ENCODE measurements at regions not wholly inside any gene's neighbourhood (a gene's known extent, or its start where the extent isn't known, plus 50 kb on each side); places are given as distances from the start of the nearest gene placed in this dataset.

GRCh38 chr22:27474711-27475547 lies 326.6 kb downstream of the MN1 start:
- DNase-seq (ENCODE audit: low read depth in 1 of 2, low spot score in 1 of 2): peak; percentile 16 to 93
- no peak; the same call in 1 of the 2 replicates for TF ChIP-seq JUND (IDR thresholded peaks at IDR 0.05; ENCODE audit: low read depth)
- in situ Hi-C loops (cut with HindIII; ENCODE audit: low pct_unique_long_range_greater_than_20kb, low sequenced_read_pairs): no loop called here

DNA sequence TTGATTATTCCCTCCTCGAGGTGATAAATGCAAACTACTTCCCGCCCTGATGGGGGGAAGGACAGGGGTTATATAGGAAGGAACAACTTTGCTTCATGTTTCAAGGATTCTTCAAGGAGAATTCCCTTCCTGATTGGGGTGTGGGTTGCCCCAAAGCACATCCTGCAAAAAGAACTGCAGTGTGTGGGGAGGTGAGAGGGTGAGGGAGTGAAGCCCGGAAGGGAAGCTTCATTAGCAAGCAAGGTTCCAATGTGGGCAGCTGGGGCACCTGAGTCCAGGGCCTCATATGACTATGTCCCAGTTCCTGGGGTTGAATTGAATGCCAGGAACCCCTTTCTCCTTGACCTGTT lies 326.0 kb downstream of the MN1 start:
- in situ Hi-C loops (cut with HindIII; ENCODE audit: low pct_unique_long_range_greater_than_20kb, low sequenced_read_pairs): no loop called here
- TF ChIP-seq JUND (IDR thresholded peaks at IDR 0.05; ENCODE audit: low read depth): no peak
- DNase-seq (ENCODE audit: low read depth in 1 of 2, low spot score in 1 of 2): no peak

DNA sequence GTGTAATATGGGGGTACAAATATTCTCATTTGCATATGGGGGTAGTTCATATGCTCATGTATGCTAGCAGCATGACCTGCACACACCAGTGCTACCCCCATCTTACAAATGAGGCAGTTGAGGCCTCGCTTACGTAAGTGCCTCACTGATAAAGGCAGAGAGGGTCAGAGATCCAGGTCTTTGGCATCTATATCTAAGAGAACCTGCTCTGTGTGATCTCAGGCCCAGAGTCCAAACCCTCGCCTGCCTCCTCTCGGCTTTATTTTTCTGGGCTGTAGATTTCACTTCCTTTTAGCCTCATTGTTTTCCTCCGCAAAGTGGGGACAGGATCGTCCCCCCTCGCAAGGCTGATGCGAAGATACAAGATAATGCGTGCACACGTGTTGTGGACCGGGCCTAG lies 325.2 kb downstream of the MN1 start:
- no peak for TF ChIP-seq JUND (IDR thresholded peaks at IDR 0.05; ENCODE audit: low read depth)
- DNase-seq (ENCODE audit: low read depth in 1 of 2, low spot score in 1 of 2): no peak
- in situ Hi-C loops (cut with HindIII; ENCODE audit: low pct_unique_long_range_greater_than_20kb, low sequenced_read_pairs): no loop called here

GRCh38 chr22:27476729-27477128 lies 324.8 kb downstream of the MN1 start:
- in situ Hi-C loops (cut with HindIII; ENCODE audit: low pct_unique_long_range_greater_than_20kb, low sequenced_read_pairs): no loop called here
- no peak for DNase-seq (ENCODE audit: low read depth in 1 of 2, low spot score in 1 of 2)
- no peak for TF ChIP-seq JUND (IDR thresholded peaks at IDR 0.05; ENCODE audit: low read depth)

- DNase-seq (ENCODE audit: low read depth in 1 of 2, low spot score in 1 of 2): no peak
- in situ Hi-C loops (cut with HindIII; ENCODE audit: low pct_unique_long_range_greater_than_20kb, low sequenced_read_pairs): no loop called here
- no peak for TF ChIP-seq JUND (IDR thresholded peaks at IDR 0.05; ENCODE audit: low read depth)
These were observed 324.4 kb downstream of the MN1 start for GRCh38 chr22:27477171-27477570.

DNA sequence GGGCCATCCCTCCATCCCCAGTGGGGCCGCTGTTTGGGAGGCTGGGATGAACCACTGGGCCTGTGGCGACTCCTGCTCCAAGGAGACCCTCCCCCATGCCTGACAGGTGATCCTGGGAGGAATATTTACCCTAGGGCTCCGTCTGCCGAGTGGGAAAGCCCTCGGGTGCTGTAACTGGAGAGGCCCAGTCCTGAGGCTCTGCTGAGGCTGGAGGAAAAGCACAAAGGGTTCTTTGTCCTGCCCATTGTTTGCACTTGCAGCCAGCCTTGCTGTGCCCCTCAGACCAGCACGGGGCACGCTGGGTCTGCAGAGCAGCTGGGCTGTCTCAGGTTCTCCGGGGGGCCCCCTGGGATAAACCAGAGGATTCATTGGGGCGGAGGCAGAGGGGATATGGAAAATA lies 321.1 kb downstream of the MN1 start:
- in situ Hi-C loops (cut with HindIII; ENCODE audit: low pct_unique_long_range_greater_than_20kb, low sequenced_read_pairs): no loop called here
- TF ChIP-seq JUND (IDR thresholded peaks at IDR 0.05; ENCODE audit: low read depth): no peak
- DNase-seq (ENCODE audit: low read depth in 1 of 2, low spot score in 1 of 2): no peak

- no peak for TF ChIP-seq JUND (IDR thresholded peaks at IDR 0.05; ENCODE audit: low read depth)
- no peak for DNase-seq (ENCODE audit: low read depth in 1 of 2, low spot score in 1 of 2)
- in situ Hi-C loops (cut with HindIII; ENCODE audit: low pct_unique_long_range_greater_than_20kb, low sequenced_read_pairs): no loop called here
These were observed 319.2 kb downstream of the MN1 start for GRCh38 chr22:27482402-27482801.

DNA sequence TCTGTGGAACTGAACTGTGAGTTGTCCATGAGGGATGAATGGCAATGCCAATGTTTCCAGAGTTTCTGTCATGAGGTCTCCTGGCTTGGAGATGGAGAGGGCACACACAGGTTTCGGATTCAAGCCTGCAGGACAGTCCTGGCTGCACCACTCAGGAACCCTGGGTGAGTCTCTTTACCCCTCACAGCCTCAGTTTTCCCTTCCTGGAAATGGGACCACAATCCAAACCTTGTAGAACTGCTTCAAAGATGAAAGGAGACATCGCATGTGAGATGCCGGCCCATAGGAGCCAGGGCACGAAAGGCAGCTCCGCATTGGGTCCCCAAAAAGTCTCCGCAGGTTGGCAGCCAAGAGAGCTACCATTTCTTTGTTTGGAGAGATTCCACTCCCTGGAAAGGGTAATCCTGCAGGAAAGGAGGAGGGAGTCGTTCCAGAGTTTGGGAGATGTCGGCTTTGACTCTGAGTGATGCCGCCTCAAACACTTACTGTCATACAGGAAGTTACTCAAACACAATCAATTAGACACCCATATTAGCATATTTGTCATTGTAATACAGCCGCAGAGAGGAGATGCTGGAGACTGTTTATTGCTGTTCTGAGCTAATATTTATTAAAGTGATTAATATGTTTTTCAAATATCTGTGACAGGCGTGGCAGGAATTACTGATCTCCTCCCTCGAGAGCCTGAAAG lies 318.3 kb downstream of the MN1 start:
- no peak for DNase-seq (ENCODE audit: low read depth in 1 of 2, low spot score in 1 of 2)
- no peak for TF ChIP-seq JUND (IDR thresholded peaks at IDR 0.05; ENCODE audit: low read depth)
- in situ Hi-C loops (cut with HindIII; ENCODE audit: low pct_unique_long_range_greater_than_20kb, low sequenced_read_pairs): no loop called here

DNA sequence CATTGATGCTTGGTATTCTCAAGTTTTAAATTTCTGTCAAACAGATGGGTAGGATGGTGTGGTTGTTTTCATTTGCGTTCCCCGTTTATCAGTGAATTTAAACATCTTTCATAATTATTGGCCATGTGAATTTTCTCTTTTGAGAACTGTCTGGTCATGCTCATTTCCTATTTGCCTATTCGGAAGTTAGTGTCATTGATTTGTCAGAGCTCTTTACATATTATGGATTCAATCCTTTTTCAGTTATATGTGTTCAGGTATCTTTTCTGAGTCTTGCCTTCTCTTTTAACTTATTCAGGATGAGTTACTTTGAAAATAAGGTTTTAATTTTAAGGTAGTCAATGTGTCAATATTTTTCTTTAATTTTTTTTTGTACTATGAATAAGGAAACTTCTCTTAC lies 315.7 kb downstream of the MN1 start:
- DNase-seq (ENCODE audit: low read depth in 1 of 2, low spot score in 1 of 2): no peak
- no peak for TF ChIP-seq JUND (IDR thresholded peaks at IDR 0.05; ENCODE audit: low read depth)
- in situ Hi-C loops (cut with HindIII; ENCODE audit: low pct_unique_long_range_greater_than_20kb, low sequenced_read_pairs): no loop called here

DNA sequence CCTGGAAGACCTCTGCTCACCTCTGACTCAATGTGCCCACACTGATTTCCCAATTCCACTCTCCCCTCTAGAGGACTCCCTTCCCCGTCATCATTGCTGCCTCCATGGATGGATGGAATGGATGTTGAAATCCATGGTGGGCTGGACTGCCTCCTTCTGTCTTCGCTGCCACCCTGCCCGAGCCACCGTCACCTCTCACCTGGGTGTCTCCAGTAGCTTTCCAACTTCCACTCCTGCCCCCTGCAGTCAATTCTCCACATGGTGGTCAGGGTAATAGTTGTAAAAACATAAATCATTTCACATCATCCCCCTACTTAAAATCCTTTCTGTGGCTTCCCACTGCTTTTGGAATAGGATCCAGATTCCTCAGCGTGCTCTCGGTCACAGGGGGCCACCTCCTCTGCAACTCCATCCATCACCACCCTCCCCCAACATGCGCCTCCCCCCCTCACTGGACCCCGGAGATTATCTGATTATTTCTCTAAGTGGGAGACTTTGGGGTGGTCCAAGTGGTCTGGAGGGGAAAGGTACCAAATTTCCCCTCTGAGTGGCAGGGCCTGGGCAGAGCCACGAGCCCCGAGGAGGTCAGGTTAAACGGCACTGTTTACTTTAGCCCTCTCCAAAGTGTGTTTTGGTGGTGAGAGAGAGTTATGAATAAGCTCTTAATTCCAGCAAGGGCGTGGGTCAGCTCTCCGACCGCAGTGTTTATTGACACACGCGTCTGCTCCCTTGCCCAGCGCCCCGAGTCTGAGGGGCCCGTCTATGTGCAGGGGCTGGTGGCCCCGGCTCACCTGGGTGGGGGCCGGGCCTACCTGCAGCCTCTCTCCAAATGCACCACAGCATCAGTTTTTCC lies 313.7 kb downstream of the MN1 start:
- no peak for TF ChIP-seq JUND (IDR thresholded peaks at IDR 0.05; ENCODE audit: low read depth)
- DNase-seq (ENCODE audit: low read depth in 1 of 2, low spot score in 1 of 2): no peak
- in situ Hi-C loops (cut with HindIII; ENCODE audit: low pct_unique_long_range_greater_than_20kb, low sequenced_read_pairs): no loop called here

DNA sequence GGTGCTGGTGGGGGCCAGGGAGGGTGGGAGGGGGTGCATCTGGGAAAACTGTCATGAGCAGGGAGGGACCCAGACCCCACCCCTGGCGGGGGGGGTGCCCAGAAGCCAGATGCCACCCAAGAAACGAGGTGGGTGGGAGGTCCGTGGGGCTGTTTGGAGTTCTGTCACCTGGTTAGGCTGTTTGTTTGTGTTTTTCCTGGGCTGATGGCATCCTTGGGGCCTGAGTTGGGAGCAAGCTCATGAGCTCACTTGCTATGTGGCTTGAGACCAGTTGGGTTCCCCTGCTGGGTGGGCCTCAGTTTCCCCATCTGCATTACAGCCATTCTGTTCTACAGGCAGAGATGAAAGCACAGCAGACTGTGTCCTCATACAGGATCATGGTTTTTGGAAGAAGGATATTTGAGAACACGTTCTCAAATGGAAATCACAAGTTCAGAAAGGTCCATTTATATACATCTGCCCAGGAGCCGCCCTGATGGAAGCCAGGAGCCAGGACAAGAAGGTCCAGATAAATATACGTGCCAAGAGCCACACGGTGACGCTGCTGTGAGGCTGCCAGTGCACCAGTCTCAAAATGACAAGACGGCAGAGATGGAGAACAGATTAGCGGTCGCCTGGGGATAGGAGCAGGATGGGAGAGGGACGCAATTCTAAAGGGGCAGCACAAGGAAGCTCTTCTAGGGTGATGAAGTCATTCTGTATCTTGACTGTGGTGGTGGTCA lies 312.9 kb downstream of the MN1 start:
- in situ Hi-C loops (cut with HindIII; ENCODE audit: low pct_unique_long_range_greater_than_20kb, low sequenced_read_pairs): no loop called here

GRCh38 chr22:27489178-27489675 lies 312.3 kb downstream of the MN1 start:
- no peak for TF ChIP-seq JUND (IDR thresholded peaks at IDR 0.05; ENCODE audit: low read depth)
- in situ Hi-C loops (cut with HindIII; ENCODE audit: low pct_unique_long_range_greater_than_20kb, low sequenced_read_pairs): no loop called here
- DNase-seq (ENCODE audit: low read depth in 1 of 2, low spot score in 1 of 2): no peak

More for the DNA sequence above, 312.9 kb downstream of the MN1 start:
- peak; percentile 41 to 61 for DNase-seq (ENCODE audit: low read depth in 1 of 2, low spot score in 1 of 2)
- no peak for TF ChIP-seq JUND (IDR thresholded peaks at IDR 0.05; ENCODE audit: low read depth)
